A172 (cell line): ENCODE measurements at regions not wholly inside any gene's neighbourhood (a gene's known extent, or its start where the extent isn't known, plus 50 kb on each side); places are given as distances from the start of the nearest gene placed in this dataset.

Experiments
- DNase-seq: peaks from one replicate; pipeline ENCODE4 v3.0.0-alpha.2; 2015; ENCODE audit warnings: low spot score

DNA sequence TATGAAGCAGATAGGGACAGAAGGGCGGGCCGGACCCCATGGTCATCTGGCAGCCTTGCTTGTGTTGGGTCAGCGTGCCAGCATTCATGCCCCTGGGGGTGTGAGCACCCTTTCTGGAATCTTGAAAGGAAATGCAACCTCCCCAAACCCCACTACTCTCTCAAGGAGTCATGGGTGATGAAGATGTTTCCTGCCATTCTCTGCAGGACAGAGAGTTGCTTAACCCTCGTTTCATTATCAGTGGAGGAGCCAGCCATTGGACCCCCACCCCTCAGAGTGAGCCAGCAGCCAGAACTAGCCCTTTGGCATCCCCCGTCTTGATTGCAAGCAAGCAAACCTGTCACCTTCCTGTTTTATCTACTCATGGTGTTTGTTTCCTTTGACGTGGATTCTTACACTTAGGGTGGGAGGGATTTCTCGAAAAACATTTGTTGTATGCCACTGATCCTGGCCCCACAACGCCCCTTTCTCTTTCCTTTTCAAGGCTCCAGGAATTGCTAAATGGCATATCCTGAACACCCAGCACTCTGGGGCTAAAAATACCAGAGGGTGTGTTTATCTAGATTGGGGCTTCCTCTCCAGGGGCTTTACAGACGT lies 258.3 kb downstream of the ETS1 start:
- no peak for DNase-seq

DNA sequence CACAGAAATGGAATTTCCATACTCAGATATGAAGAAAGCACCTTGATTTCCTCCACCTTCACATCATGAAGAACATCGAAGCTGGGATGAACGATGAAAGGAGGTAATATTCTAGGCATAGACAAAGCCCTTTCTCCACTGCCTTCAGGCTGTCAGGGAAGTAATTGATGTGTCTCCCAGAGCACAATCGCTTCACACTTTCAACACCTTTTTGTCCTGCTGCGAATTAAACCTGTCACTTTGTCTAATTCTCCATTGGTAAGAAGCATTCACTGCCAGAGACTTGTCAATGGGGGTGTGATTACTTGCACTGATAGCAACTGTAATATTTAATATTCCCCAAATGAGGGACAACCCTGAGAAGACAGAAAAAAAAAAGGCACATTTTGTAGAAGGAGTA lies 260.1 kb downstream of the ETS1 start:
- no peak for DNase-seq

DNA sequence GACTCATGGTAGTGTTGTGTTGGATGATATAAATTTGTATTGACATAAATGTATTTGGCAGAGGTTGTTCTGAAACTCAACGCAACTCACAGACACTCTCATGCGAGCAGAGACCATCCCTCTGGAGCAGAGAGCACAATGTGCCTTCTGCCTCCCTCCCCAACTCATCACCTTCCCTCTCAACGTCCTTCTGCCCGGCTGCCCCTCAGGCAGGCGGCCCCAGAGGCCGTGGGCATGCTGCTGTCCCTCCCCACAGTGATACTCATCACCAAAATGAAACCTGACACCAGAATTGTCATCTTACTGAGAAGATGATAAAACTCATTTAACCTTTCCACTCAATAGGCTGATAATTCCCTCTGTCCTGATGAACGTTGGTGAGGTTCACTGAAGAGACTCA lies 260.6 kb downstream of the ETS1 start:
- DNase-seq, result no peak

- no peak for DNase-seq
These were observed 262.7 kb downstream of the ETS1 start for GRCh38 chr11:128324531-128325141.

DNA sequence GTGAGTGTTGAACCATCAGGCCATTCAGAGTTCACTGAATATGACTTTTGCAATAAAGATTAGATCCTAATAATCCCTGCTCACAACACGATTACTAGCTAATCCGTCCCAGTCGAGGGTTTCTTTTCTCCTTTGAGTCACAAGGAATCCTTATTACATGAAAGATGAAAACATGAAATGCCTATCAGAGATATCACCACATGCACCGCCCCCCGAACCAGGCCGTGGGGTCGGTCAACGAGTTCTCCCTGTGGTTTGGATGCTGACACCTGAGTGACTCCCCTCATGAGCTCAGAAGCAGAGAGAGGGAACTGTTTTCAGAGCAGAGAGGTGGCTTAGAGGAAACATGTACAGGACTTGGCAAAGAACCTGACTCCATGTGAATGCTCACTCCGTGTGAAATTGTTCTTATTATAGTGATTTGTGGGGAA lies 263.3 kb downstream of the ETS1 start:
- no peak for DNase-seq

GRCh38 chr11:128323381-128323780 lies 264.0 kb downstream of the ETS1 start:
- DNase-seq, result no peak

GRCh38 chr11:128318856-128319474 lies 268.4 kb downstream of the ETS1 start:
- DNase-seq, result no peak

DNA sequence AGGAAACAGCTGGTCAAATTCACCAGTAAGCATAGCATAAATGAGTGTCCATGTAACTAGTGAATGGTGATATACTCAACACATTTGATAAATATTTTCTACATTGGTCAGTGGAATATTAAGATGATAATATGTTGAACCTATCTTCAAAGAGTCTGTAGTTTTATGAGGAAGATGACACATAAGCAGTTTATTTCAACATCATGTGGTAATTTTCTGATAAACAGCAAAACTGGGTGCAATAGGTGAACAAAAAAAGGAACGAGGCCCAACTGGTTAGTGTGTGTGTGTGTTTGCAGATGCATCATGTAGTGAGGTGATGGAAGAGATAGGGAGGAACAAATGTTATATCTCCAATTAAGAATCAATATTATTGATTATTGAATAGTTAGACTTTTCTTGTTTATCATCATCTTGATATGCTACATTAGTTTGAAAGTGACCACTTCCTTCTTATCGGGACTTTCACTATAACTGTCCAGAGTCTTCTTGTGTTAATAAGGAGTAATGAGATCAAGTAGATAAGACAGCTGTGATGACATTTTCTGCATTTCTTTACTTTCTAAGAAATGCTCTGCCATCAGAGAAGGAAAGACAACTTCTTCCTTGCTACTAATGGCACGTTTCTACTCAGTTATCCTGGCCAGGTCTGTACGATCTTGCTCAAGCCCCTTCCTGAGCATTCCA lies 270.7 kb downstream of the ETS1 start:
- DNase-seq, result no peak

DNA sequence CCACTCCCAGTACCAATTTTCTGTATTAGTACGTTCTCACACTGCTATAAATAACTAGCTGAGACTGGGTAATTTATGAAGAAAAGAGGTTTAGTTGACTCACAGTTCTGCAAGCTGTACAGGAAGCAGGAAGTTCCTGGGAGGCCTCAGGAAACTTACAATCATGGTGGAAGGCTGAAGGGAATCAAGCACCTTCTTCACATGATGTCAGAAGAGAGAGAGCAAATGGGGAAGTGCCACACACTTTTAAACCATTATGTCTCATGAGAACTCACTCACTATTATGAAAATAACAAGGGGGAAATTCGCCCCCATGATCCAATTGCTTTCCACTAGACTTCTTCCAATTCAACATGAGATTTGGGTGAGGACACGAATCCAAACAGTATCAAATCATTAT lies 271.4 kb downstream of the ETS1 start:
- no peak for DNase-seq

DNA sequence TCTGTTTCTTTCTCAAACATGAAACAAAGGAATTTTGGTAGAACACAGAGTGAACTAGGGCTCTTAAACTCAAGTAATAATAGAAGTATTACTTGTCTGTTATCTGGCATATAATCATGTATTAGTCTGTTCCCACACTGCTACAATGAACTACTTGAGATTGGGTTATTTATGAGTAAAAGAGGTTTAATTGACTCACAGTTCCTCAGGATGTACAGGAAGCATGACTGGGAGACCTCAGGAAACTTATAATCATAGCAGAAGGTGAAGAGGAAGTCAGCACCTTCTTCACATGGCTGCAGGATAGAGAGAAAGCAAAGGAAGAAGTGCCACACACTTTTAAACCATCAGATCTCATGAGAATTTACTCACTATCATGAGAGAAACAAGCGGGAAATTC lies 273.4 kb downstream of the ETS1 start:
- DNase-seq, result no peak

- DNase-seq, result no peak
These were observed 275.3 kb downstream of the ETS1 start for GRCh38 chr11:128311742-128312719.

DNA sequence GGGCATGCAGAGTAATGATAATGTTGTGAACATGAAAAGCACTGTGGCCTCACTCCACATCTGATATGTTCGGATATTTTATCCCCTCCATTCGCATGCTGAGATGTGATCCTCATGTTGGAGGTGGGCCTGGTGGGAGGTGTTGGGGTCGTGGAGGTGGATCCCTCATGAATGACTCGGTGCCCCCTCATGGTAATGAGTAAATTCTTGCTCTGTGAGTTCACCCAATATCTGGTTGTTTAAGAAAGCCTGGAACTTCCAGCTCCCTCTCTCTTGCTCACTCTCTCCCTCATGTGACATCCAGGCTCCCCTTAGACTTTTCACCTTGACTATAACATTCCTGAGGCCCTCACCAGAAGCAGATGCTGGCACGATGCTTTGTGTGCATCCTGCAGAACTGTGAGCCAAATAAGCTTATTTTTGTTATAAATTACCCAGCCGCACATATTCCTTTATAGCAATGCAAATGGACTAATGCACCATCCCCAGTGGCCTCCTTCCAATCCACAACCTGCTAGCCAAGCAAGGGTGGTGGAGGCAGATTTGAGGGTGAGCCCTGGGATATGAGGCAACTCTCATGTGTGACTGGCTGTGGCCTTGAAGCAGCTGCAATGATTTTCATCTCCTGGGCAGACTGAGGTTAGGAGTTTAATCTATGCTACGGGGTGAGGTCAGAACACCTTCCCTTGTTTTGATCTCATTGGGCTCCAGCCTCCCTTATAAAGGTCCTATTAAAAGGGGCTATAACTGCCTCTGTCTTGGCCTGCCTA lies 276.5 kb downstream of the ETS1 start:
- DNase-seq, result no peak

- no peak for DNase-seq
These were observed 277.4 kb downstream of the ETS1 start for GRCh38 chr11:128310005-128310404.

DNA sequence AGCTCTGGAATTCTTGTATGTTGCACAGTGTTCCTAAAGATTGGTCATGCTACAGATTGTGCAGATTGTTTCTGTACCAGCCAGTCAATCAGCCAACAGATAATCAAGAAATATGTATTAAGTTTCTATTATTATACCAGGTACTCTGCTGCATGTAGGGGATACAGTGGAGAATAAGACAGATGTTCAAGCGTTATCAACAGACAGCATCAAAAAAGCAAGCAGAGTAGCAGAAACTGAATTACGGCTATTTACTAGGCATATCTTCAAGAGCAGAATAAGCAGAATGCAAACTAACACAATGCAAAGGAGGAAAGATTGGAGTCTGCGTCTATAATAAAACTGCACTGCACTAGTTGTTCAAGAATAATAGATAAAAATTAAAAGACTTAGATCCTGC lies 278.6 kb downstream of the ETS1 start:
- DNase-seq, result no peak

- DNase-seq, result no peak
These were observed 281.8 kb downstream of the ETS1 start for GRCh38 chr11:128305588-128305987.

DNA sequence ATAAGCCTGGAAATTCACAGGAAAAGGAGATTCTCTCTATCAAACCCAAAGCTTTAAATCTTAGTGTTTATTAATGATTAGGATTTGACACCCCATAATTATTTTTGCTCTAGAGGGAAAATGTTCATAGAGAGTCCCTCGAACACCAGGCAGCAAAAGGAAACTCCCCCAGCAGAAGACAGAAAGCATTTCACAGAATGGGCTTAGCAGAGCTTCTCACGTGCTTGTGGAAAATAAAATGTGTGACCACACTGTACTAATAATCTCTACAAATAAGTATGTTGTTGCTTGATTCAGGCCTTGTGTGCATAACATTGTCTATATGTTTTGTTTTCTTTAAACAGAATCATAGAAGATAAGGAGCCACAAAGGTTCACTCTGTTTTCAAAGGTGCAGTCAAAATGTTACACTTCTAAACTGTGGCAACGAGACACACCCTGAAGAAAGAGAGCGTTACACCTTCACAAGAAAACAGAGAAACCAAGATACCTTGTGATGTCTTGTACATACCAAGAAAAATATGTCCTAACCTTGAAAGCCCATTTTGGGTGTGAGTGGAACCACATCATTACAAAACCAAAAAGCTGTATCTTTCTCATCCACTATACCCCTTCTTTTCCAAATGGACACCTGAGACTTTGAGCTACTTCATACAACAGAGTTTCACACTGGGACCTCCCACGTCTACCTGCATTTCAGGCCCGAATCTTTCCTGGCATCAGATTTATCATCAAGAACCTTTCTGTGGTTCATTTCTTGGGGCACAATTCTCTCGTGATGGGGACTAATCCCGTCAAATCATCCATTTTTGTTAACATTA lies 282.5 kb downstream of the ETS1 start:
- no peak for DNase-seq

GRCh38 chr11:128304116-128304515 lies 283.2 kb downstream of the ETS1 start:
- DNase-seq, result no peak

- no peak for DNase-seq
These were observed 284.0 kb downstream of the ETS1 start for GRCh38 chr11:128303383-128303782.

- no peak for DNase-seq
These were observed 284.8 kb downstream of the ETS1 start for GRCh38 chr11:128302425-128303186.
